ENCODE measurements at regions not wholly inside any gene's neighbourhood (a gene's known extent, or its start where the extent isn't known, plus 50 kb on each side); places are given as distances from the start of the nearest gene placed in this dataset.

DNA sequence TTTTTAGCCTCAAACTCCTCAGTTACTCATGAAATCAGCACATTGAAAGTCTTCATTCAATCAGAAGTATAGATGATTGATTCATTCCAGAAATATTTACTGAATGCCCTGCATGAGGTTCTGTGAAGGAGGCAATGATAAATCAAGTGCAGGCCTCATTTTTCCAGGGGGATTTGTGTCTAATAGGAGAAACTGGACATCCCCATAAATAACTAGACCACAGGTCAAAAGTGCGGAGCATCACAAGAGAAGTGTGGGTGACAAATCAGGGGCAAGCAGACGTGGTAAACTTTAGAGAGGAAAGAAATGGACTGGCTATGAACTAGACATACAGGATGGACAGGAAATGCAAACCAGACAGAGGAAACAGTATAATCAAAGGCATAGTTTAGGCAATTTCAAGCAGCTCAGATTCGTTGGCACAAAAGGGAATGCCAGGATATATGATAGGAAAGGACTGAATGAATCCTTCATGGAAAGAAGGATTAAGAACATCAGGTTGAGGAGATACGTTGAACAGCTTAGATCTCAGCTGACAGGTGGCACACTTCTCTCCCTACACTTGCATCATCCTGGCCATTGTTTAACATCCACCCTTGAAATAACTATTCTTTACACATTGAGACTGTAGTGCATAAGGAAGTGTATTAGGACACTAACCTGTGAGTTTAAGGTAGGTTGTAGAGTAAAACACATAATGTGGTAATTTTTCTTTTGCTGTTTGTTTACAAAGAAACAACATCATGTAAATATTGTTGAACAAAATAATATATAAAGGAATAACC lies 69.6 kb upstream of the RASGEF1B start:
- DNase-seq = no peak

DNA sequence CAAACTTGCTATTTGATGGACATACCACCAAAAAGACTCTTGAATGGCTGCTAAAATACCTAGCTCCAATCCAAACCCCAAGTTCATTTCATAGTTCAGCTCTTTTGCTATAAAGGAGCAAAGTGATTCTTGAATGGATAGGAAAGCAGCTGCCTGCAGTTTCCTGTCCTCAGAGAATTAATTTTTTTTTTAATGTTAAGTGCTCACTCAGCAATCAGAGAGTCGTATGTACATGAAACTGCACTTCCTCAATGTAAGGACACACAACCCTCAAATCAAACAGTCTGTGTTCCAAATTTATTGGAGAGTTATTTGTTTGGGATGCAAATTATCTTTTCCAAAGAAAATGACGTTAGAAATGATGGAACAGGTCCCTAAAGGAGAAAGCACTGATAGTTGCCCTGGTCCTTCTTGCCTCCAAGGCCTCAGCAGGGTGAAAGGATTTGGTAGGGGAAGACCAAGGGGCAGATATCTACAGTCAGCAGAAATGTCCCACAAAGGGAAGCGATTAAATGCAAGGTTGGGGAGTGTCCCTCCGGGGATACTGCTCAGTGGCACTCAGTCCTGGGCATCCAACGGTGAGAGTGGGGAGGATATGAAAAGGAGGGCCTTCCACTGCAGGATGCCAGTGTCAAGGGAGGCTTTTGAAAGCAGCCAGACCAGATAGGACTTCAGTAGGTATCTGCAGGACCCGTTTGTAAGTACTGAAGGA lies 67.2 kb upstream of the RASGEF1B start:
- no peak for DNase-seq

DNA sequence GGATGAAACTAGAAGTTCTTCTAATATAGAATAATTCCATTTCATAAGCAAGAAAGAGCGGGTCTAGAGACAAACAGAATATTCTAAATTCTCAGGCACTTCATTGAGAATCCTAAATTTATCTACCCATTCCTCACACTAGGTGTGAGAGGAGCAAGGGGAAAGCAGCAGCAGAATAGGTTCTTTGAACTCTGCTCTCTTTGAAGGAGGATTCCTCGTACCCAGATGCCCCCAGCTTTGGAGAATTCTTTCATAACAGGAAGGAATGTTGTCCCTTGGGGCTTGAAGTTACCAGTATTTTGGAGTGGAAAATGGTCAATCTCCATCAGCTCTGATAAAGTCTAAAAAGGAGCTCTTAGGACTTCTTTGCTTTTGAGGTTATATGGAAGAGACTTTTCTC lies 59.7 kb upstream of the RASGEF1B start:
- no peak for DNase-seq

DNA sequence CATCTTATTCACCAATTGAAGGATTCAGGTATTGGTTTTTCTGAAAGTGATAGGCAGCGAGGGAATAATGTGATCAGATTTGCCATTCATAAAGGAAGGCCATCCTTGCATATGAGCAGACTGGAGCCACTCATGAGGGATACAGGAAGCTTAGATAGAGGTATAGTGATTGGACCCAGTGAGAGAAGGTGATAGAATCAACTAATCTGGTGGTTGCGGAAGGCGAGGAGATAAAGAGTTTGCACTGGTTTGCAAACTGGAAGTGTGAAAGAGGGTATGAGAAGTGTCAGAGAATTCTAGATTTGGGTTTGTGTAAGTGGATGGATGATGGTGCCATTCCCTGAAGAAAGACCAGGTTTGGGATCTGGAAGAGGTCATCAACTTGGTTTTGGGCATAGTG lies 57.3 kb upstream of the RASGEF1B start:
- DNase-seq = no peak

DNA sequence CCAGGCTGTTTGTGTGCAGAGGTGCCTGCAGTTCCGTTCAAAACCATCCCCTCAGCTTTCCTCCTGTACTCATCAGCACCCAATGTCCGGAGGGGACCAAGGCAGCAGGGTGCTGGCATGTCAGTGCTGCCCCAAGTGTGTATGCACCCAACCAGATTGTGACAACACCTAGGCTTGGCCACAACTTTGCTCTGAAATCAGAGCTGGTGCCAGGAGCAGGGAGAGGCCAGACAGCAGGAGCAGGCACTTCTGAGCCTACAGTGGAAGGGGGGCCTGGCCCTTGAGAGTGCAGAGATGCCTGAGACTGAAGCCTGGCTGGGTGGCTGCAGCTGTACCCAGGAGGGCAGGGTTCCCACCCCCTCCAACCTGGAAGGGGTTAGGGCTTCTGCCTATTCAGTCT lies 56.5 kb upstream of the RASGEF1B start:
- no peak for DNase-seq

DNA sequence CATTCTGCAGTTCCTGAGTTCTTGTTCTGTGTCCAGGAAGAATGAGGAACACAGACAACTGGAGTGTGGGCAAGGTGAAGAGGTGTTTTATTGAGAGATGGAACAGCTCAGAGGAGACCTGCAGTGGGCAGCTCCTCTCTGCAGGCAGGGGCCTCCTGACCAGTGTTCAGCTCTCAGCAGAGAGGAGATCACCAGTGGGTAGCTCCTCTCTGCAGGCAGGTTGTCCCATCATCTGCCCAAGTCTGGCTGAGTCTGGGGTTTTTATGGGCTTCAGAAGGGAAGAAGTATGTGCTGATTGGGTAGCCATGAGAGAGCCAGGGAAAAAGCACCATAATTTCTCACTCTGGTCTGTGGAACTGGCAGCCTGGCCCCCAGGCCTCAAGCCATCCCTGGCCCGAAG lies 56.0 kb upstream of the RASGEF1B start:
- DNase-seq = no peak

GRCh38 chr4:81527115-81527514 lies 55.4 kb upstream of the RASGEF1B start:
- no peak for DNase-seq

GRCh38 chr4:81526706-81527105 lies 55.0 kb upstream of the RASGEF1B start:
- no peak for DNase-seq

GRCh38 chr4:81523672-81524327 lies 52.1 kb upstream of the RASGEF1B start:
- DNase-seq = no peak

DNA sequence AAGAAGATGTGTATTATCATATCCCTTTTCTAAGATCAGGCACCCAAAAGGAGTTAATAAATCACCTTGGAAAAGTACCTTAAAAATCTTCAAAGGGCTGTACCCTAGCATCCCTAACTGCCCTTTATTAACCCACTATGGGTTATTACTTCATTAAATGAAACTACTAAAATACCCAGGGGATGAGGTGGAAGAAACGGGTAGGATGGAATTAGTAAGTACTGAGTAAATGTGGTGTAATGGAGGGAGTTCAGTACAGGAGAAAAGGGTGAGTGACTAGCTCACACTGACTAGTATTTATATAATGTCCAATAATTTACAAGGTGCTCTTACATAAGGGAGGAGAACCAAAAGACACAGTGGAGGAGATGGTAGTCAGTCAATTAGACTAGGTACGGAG lies 51.0 kb upstream of the RASGEF1B start:
- DNase-seq = no peak

DNA sequence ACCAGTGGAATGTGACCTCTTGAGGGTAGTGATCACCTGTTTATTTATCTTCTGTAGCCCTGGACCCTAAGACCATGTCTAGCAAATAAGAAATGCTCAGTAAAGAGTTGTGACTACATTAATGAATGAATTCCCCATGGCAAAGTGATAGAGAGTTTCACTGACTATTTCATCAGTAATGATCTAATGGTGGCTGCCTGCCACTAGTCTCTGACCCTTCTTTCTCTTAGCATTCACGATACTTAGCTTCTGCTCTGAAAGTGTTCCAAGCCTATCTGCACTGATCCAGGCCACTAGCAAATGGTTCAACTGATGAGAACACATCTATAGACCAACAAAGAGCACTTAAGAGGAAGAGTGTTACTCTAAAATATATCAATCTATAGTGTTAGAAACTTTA lies 50.0 kb upstream of the RASGEF1B start:
- no peak for DNase-seq

Measured in left kidney (tissue), 1 donor.